SK-N-DZ (cell line): ENCODE measurements at regions not wholly inside any gene's neighbourhood (a gene's known extent, or its start where the extent isn't known, plus 50 kb on each side); places are given as distances from the start of the nearest gene placed in this dataset.
"Not testable (repeated sequence)": the region's sequence is repeated elsewhere in the genome, so short reads cannot be mapped to it uniquely, and the experiment has no call there.

Source experiments
- DNase-seq: peaks from one replicate; pipeline ENCODE4 v3.0.0-alpha.2; 2015; ENCODE audit warnings: low spot score

DNA sequence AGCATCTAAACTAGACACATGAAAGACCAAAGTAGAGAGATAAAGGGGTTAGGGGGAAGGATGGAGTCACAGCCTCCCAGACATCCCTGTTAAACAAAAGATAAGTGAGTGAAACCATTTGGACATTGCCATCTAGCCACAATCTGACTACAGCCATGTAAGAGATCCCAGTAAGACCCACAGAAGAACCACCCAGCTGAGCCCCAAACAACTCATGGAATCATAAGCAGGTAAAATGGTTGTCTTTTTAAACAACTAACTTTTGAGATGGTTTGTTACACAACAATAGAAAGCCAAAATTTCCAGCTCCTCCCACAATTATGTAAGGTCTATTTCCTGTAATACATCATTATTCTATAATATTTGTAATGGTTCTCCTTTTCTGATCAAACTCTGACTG is 437.5 kb downstream of the IGSF11 start:
- no peak for DNase-seq

DNA sequence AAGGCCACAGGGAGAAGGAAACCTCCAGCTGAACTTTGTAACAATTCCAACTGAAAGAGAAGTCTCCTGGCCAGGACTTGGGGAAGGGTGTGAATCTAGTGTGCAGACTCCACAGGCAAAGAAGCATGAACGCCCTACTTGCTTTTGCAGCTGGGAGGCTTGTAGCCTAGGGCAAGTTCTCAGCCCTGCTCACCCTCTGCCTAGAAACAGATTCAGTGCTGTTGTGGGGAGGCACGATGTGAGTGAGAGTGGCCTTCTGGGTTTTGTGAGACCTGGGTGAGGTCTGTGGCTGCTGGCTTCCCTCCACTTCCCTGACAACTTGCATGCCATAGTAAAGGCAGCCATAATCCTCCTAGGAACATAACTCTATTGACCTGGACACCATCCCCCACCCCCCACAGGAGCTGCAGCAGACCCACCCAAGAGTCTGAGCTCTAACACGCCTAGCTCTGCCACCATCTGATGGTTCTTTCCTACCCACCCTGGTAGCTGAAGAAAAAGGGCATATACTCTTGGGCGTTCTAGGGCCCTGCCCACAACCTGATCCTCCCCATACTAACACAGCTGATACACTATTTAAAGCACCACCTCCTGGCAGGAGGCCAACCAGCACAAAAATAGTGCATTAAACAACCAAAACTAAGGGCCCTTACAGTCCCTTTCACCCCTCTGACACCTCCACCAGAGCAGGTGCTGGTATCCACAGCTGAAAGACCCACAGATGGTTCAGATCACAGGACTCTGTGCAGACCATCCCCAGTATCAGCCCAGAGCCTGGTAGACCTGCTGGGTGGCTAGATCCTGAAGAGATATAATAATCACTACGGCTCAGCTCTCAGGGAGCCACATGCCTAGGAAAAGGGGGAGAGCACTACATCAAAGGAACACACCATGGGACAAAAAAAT is 426.5 kb downstream of the IGSF11 start:
- no peak for DNase-seq

GRCh38 chr3:118618247-118619040 is 416.2 kb downstream of the IGSF11 start:
- no peak for DNase-seq

- DNase-seq, result no peak
Measured at GRCh38 chr3:118626453-118626852, 408.2 kb downstream of the IGSF11 start.

DNA sequence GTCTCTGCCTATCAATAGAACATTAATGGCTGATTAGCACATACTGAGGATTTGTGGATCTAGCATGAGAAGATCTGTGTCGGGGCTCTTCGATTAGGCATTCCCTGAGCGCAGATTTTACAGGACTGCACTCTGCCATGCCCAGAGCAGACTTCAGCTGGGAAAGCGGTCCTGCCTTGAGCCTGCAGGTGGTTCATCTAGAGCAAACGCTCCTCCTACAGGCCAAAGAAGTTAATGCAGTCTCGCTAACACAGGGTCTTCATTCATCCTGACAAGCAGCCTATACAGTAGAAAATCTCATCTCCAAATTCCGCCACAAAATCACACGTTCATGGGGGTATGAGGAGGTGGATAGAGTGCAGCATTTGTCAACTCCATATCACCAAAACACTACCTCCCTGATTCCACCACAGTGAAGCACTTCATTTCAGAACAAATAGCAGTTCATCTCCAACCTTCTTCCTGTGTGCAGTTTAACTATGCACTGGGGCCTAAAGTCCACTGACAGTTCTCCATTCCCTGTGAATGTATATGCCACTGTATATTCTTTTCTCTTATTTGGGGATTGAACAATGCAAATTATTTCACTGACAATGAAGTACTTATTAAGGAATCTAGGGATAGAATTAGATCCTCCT is 405.8 kb downstream of the IGSF11 start:
- peak; percentile 79 for DNase-seq

DNA sequence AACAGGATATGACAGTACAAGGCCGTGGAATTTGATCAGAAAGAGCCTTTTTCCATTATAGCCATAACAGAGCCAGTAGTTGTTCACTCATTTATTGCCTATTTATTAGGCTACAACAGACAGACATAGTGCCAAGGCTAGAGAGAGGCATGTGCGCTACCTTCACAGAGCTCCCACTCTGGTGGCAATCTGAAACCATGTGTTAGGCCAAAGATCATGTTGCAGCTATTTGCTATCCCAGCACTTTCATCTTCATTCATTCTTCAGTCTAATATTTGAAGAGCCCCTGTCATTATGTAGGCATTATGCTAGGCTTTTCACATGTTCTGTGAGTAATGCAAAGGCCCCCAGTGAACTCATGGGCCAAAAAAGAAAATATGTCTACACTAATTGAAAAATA is 404.8 kb downstream of the IGSF11 start:
- no peak for DNase-seq

DNA sequence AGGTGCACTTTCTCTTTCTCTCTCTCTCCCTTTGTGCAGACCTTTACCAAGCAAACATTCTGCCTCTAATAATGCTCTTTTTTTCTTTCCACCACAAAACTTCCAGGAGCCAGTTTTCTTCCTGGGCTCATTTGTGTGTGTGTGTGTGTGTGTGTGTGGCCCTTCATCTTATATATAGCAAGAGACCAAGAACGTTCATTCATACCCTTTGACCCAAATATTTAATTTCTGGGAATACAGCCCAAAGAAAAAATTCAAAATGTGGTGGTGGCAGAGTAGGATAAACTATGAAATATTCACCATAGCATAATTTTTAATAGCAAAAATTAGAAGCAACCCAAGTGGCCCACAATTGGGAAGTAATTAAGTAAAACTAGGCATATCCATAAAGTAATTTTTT is 398.9 kb downstream of the IGSF11 start:
- DNase-seq, result no peak

- peak; percentile 15 for DNase-seq
Measured at GRCh38 chr3:118636841-118637240, 397.8 kb downstream of the IGSF11 start.

DNA sequence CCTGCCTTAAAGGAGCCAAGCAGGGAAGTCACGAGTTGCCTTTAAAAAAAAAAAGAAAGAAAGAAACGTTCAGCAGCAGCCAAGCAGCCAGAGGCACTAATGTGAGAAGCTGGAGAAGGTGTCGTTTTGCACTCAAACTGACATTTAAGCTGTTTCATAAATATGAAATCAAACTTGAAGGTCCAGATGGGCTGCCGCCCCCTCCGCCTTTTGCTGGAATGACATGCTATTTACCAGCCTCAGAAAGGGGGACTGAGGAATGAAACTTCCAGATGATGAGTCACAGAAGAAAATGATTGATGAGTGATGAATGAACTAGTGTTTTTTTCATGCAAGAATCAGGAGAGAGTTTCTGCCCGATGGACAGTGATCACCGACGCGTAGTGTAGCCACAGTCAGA is 396.8 kb downstream of the IGSF11 start:
- no peak for DNase-seq

- DNase-seq, result peak; percentile 88
Measured at GRCh38 chr3:118641608-118642007, 393.0 kb downstream of the IGSF11 start.

DNA sequence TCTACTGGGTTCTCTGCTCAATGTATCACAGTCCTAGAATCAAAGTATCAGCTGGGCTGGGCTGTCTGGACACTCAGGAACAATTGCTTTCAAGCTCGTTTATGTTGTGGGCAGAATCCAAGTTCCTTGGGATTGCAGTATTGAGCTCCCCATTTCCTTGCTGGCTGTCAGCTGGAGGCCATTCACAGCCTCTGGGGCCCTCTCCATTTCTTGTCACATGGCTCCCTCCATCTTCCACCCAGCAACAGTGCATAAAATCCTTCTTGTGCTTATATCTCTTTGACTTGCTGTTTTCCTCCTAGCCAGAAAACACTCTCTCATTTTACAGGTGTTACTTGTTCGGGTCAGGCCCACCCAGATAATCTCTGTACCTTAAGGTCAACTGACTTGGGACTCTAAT is 363.5 kb downstream of the IGSF11 start:
- no peak for DNase-seq

- no peak for DNase-seq
Measured at GRCh38 chr3:118675305-118675704, 359.3 kb downstream of the IGSF11 start.

GRCh38 chr3:118678663-118679062 is 356.0 kb downstream of the IGSF11 start:
- DNase-seq, result not testable (repeated sequence)

GRCh38 chr3:118682921-118683320 is 351.7 kb downstream of the IGSF11 start:
- DNase-seq, result no peak

DNA sequence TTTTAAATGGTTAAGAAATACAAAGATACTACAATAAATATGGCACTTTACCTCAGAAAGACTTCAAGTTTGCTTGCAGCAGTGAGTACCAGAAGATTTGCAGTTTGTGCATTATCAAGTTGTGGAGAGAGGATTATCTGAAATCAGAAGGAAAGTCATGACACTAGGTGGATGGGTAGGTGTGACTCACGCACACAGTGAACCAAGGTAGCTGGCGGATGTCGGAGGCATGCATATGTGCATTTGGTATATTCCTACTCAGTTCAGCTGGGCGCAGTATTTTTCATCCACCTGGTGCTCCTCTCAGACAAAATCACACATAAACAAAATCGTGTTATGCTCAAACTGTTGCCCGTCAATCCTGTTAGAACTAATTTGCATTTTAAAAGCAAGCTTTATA is 351.0 kb downstream of the IGSF11 start:
- no peak for DNase-seq

DNA sequence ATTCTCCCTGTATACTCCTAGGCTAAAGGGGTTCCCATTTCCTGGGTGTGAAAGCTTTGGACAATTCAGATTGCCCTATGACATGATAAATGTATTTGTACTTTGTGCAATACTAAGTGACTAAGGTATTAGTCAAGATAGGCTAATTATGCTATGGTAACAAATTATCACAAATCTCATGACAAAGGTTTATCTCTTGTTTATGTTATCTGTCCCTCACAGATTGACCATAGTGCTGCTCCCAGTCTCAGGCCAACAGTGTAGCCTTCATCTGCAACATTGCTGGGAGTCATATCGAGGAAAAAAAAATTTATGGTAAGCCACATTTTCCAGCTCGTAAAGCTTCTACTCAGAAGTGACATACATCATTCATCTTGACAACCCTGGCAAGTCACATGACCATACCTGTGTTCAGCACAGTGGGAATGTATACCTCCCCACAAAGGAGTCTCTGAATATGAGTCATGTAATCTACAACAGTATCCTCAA is 346.2 kb downstream of the IGSF11 start:
- no peak for DNase-seq

DNA sequence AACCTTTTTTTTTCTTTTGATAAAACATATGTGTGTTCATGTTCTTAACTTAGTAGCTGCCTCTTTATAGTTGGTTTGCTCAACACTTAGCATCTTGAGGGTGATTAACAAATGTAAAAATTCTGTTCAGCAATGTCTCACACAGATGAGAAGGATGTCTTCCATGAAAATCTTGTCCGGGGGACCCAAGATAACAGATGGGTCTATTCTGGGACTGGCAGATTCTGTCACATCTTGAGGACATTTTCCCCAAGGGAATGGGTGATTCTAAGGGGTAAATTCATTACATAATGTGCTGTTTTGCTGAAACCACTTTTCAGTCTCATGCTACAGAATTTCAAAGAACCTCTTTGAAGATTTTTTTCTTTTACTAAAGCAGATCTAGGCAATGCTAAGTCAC is 342.2 kb downstream of the IGSF11 start:
- DNase-seq, result no peak

DNA sequence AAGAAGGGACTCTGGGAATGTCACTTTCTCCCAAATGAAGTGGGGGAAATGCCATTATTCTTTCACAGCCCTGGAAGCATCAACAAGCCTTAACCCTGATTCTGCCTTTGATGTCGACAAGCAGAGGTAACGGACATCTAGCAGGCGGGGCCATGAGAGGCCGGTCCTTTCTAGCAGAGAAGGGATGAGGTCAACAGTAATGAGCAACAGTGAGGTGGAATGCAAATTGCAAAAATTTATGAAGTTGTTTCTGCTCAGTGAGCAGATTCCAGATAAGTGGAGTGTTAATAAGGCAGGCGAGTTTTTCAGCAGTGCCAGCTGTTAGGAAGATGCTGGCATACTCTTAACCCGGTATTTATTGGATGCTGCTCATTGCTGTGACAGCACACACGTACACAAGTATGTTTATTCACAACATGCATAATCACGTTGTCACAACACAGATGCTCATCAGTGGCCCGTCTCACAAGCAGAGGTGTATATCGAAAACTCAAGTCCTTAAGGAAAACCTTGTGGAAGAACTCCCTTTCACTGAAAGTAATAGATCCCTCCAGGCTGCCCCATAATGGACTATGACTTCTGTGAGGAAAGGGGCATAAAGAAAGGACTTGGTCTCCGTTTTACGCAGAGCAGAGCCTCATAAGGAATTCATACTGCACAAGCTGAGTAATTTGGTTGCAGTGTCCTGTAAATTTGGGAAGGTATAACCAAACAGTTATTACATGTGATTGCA is 329.0 kb downstream of the IGSF11 start:
- no peak for DNase-seq

DNA sequence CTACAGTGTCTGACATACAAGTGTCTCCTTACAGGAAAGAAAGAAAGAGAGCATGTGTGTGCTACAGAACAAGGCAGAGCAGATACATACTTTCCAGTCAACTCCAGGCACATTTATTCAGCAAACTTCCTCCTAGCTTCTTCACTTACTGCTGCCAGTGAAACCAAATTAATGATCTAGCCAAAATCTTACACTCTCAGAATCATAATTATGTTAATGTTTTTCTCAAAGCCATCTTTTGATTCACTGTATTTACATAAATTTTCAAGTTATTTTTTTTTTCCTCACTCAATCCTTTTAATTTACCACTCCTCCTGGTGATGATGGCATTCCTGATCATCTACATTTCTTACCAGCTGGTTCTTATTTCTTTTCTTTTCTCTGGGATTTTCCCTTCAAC is 326.7 kb downstream of the IGSF11 start:
- no peak for DNase-seq

GRCh38 chr3:118710532-118710931 is 324.1 kb downstream of the IGSF11 start:
- no peak for DNase-seq

DNA sequence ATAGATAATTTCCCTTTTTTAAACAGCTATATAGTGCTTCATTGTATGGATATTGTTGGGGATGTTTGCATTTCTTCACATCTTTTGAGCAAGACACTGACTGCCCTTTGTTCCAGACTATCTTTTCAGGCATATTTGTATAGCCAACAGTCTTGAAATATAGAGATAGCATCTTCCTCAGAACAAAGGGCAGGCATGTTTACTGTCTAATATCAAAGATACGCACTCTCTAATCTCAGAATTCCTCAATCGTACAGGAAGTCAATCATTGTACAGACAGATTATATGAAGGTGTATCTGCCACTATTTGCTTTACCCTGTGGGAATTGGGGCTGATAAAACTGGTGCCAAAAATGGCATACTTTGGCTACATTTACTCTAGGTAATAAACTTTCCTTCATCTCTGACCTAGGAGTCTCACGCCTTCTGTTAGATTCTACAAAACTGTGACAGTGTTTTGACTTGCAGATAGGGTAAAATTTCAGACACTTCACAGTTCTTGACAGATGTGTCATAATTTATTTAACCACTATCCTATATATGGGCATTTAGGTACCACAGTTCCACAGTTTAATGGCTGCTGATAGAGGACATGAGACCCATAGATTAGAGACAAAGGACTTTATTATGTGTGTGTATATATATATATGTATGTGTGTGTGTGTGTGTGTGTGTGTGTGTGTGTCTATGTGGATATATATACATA is 321.0 kb downstream of the IGSF11 start:
- no peak for DNase-seq
